ENCODE measurements at regions not wholly inside any gene's neighbourhood (a gene's known extent, or its start where the extent isn't known, plus 50 kb on each side); places are given as distances from the start of the nearest gene placed in this dataset.
A peak's percentile ranks its signal among the peaks of the same experiment; 100 is the strongest.

GRCh38 chr7:46672861-46673260 is 751.8 kb upstream of the IGFBP3 start:
- DNase-seq (ENCODE audit: low read depth) = no peak

- no peak for DNase-seq (ENCODE audit: low read depth)
Measured at GRCh38 chr7:46671108-46671769, 750.2 kb upstream of the IGFBP3 start.

GRCh38 chr7:46669028-46669427 is 748.0 kb upstream of the IGFBP3 start:
- DNase-seq (ENCODE audit: low read depth) = no peak

GRCh38 chr7:46664453-46664852 is 743.4 kb upstream of the IGFBP3 start:
- DNase-seq (ENCODE audit: low read depth) = no peak

- no peak for DNase-seq (ENCODE audit: low read depth)
Measured at GRCh38 chr7:46663025-46663424, 742.0 kb upstream of the IGFBP3 start.

- DNase-seq (ENCODE audit: low read depth) = no peak
Measured at GRCh38 chr7:46661431-46661830, 740.4 kb upstream of the IGFBP3 start.

- peak; percentile 77 for DNase-seq (ENCODE audit: low read depth)
Measured at GRCh38 chr7:46660402-46660980, 739.4 kb upstream of the IGFBP3 start.

GRCh38 chr7:46658281-46658680 is 737.2 kb upstream of the IGFBP3 start:
- DNase-seq (ENCODE audit: low read depth) = no peak

GRCh38 chr7:46654546-46655443 is 733.7 kb upstream of the IGFBP3 start:
- DNase-seq (ENCODE audit: low read depth) = no peak

- DNase-seq (ENCODE audit: low read depth) = no peak
Measured at GRCh38 chr7:46653848-46654247, 732.8 kb upstream of the IGFBP3 start.

- DNase-seq (ENCODE audit: low read depth) = no peak
Measured at GRCh38 chr7:46652317-46652716, 731.2 kb upstream of the IGFBP3 start.

GRCh38 chr7:46651561-46652088 is 730.6 kb upstream of the IGFBP3 start:
- no peak for DNase-seq (ENCODE audit: low read depth)

- DNase-seq (ENCODE audit: low read depth) = no peak
Measured at GRCh38 chr7:46651070-46651469, 730.0 kb upstream of the IGFBP3 start.

GRCh38 chr7:46649876-46650275 is 728.8 kb upstream of the IGFBP3 start:
- DNase-seq (ENCODE audit: low read depth) = no peak

- DNase-seq (ENCODE audit: low read depth) = no peak
Measured at GRCh38 chr7:46637793-46638735, 717.0 kb upstream of the IGFBP3 start.

GRCh38 chr7:46636022-46636421 is 715.0 kb upstream of the IGFBP3 start:
- no peak for DNase-seq (ENCODE audit: low read depth)

GRCh38 chr7:46633630-46634240 is 712.7 kb upstream of the IGFBP3 start:
- no peak for DNase-seq (ENCODE audit: low read depth)

- DNase-seq (ENCODE audit: low read depth) = no peak
Measured at GRCh38 chr7:46633200-46633599, 712.1 kb upstream of the IGFBP3 start.

GRCh38 chr7:46630031-46630430 is 709.0 kb upstream of the IGFBP3 start:
- no peak for DNase-seq (ENCODE audit: low read depth)

GRCh38 chr7:46628389-46628788 is 707.3 kb upstream of the IGFBP3 start:
- DNase-seq (ENCODE audit: low read depth) = no peak

GRCh38 chr7:46626691-46627310 is 705.7 kb upstream of the IGFBP3 start:
- no peak for DNase-seq (ENCODE audit: low read depth)
